ENCODE measurements at regions not wholly inside any gene's neighbourhood (a gene's known extent, or its start where the extent isn't known, plus 50 kb on each side); places are given as distances from the start of the nearest gene placed in this dataset.

DNA sequence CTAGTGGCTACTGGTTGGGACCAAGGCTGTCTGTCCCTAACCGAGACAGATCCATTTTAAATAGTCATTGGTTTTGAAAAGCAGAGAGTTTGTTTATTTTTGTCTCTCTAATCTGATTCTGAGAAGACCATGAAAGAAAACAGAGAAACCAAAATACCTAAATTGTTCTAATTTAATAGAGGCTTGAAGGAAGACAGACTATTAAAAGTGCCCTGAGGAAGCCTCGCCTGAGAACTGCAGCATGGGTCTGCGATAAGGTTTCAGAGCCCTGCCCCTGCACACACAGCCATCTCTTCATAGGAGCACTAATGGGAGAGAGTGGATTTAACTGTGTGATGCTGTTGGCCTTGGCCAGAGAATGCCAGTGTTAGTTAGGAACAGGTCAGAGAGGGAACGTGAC lies 175.5 kb upstream of the SV2C start:
- WGBS, 2 experiments (ENCODE audit: extremely low coverage in 1 of 2, insufficient coverage in 1 of 2, insufficient read length in 1 of 2, insufficient replicate concordance in 2 of 2, low coverage in 1 of 2, low lambda C conversion rate in 2 of 2, missing lambda C conversion rate in 1 of 2) = 85% methylated on average over 4 of the region's 4 CpGs; no CpG with 5 or more reads in 1 of the 2 experiments

More for the DNA sequence above, 175.5 kb upstream of the SV2C start:
- no peak overlapping the region for H3K4me2 ChIP-seq (ENCODE audit: insufficient read depth in 1 of 2, low read depth in 2 of 2, low read length in 2 of 2)
- DNase-seq (ENCODE audit: low read depth in 1 of 2, low spot score in 2 of 2) = no peak
- H4K91ac ChIP-seq (replicated peaks; ENCODE audit: insufficient read length, low read length) = no peak overlapping the region
- no peaks in the 10 kb centered on the region for H3K79me2 ChIP-seq (ENCODE audit: control insufficient read depth in 1 of 2, insufficient read depth in 2 of 2, low read length in 2 of 2)
- H3K27ac ChIP-seq (ENCODE audit: low read depth, low read length) = no peak overlapping the region
- no peak for FAIRE-seq
- H3K56ac ChIP-seq (replicated peaks; ENCODE audit: insufficient read length, low read depth, low read length) = no peak overlapping the region
- H3K79me1 ChIP-seq (ENCODE audit: low read depth, low read length) = no peaks in the 10 kb centered on the region
- H3K14ac ChIP-seq (ENCODE audit: insufficient read length) = no peak overlapping the region
- no peak overlapping the region for H3K18ac ChIP-seq (ENCODE audit: extremely low read depth, low read length)
- ChIA-PET POLR2A (ENCODE audit: partially characterized antibody) (no interaction called here), CTCF (ENCODE audit: partially characterized antibody) (no interaction called here)
- H2BK12ac ChIP-seq (ENCODE audit: low read depth, low read length) = no peak overlapping the region
- H4K20me1 ChIP-seq (replicated peaks in 1 of 2; ENCODE audit: control insufficient read depth in 1 of 2, insufficient read depth in 2 of 2, low read length in 2 of 2) = no peaks in the 10 kb centered on the region
- no peak overlapping the region for H3K23ac ChIP-seq (ENCODE audit: insufficient read length)
- no peak overlapping the region for H2BK5ac ChIP-seq (ENCODE audit: low read depth, low read length)
- no peak overlapping the region for H2AFZ ChIP-seq (ENCODE audit: low read length)
- H4K5ac ChIP-seq (ENCODE audit: insufficient read length, low read depth, low read length) = no peak overlapping the region
- H4K8ac ChIP-seq (ENCODE audit: extremely low read depth, insufficient read depth, low read length) = no peak overlapping the region
- H3K23me2 ChIP-seq (ENCODE audit: low read depth, low read length) = no peaks in the 10 kb centered on the region
- H3K4ac ChIP-seq (replicated peaks; ENCODE audit: insufficient read length, low read depth, low read length) = no peak overlapping the region
- no peak overlapping the region for H2BK20ac ChIP-seq (ENCODE audit: low read length)
- H3K4me3 ChIP-seq (ENCODE audit: extremely low read depth in 1 of 4, insufficient read depth in 2 of 4, low read depth in 3 of 4, low read length in 4 of 4) = no peak overlapping the region
- H2AK5ac ChIP-seq (ENCODE audit: low read depth, low read length) = no peak overlapping the region
- no peak for TF ChIP-seq BRCA1 (IDR thresholded peaks at IDR 0.05; ENCODE audit: low read depth, low read length)
- no peak for TF ChIP-seq EGR1 (IDR thresholded peaks at IDR 0.05; ENCODE audit: borderline replicate concordance, low read depth, low read length)
- TF ChIP-seq KDM1A (IDR thresholded peaks at IDR 0.05; ENCODE audit: borderline replicate concordance, low read length) = no peak
- TF ChIP-seq PHF8 (conservative IDR thresholded peaks at IDR 0.05; ENCODE audit: low read depth, low read length) = no peak
- TF ChIP-seq CTCF (IDR thresholded peaks at IDR 0.05; ENCODE audit: control extremely low read depth in 1 of 3, insufficient read depth in 1 of 3, low read depth in 1 of 3, low read length in 3 of 3) = no peak
- no peak for TF ChIP-seq BCL11A (IDR thresholded peaks at IDR 0.05; ENCODE audit: low read depth in 2 of 2, low read length in 2 of 2)
- TF ChIP-seq KDM5A (IDR thresholded peaks at IDR 0.05; ENCODE audit: low read length) = no peak
- no peak for TF ChIP-seq RAD21 (IDR thresholded peaks at IDR 0.05 in 1 of 2, conservative IDR thresholded peaks at IDR 0.05 in 1 of 2; ENCODE audit: low read depth in 2 of 2, low read length in 2 of 2)
- no peaks in the 10 kb centered on the region for H3K36me3 ChIP-seq (ENCODE audit: control insufficient read depth in 2 of 4, insufficient read depth in 4 of 4, low read length in 3 of 4)
- peaks cover 0 to 1% (median 0%) of the 10 kb centered on the region in 4 experiments; a peak in 1 of 7 replicates for H3K27me3 ChIP-seq (replicated peaks in 1 of 4; ENCODE audit: control insufficient read depth in 3 of 4, extremely low read depth in 1 of 4, insufficient read depth in 3 of 4, low read length in 3 of 4)
- no peaks in the 10 kb centered on the region for H3K4me1 ChIP-seq (replicated peaks in 1 of 4; ENCODE audit: control insufficient read depth in 3 of 4, insufficient read depth in 4 of 4, low read length in 3 of 4)
- no peak overlapping the region for H2BK15ac ChIP-seq (ENCODE audit: low read length)
- H3K9me3 ChIP-seq (ENCODE audit: insufficient read depth in 2 of 2, low read depth in 1 of 2, low read length in 1 of 2) = peaks cover 1 to 22% of the 10 kb centered on the region in 2 experiments; a peak in 2 of 4 replicates
- no peak overlapping the region for H2BK120ac ChIP-seq (replicated peaks; ENCODE audit: low read depth, low read length)
- no peak overlapping the region for H3K9ac ChIP-seq (replicated peaks in 1 of 4; ENCODE audit: extremely low read depth in 1 of 4, low read depth in 3 of 4, low read length in 3 of 4)

All from H1 (cell line).